ENCODE measurements at regions not wholly inside any gene's neighbourhood (a gene's known extent, or its start where the extent isn't known, plus 50 kb on each side); places are given as distances from the start of the nearest gene placed in this dataset.

- TF ChIP-seq CTCF (conservative IDR thresholded peaks at IDR 0.05; ENCODE audit: low read length) (no peak), EZH2phosphoT487 (IDR thresholded peaks at IDR 0.05; ENCODE audit: borderline replicate concordance, low read depth, low read length) (no peak)
Observed at GRCh38 chr4:124037236-124037635, 640.6 kb downstream of the SPRY1 start.

Data from OCI-LY7 (cell line).